Esophagus (tissue), 2 donors: ENCODE measurements at regions not wholly inside any gene's neighbourhood (a gene's known extent, or its start where the extent isn't known, plus 50 kb on each side); places are given as distances from the start of the nearest gene placed in this dataset.
"Not testable (repeated sequence)": the region's sequence is repeated elsewhere in the genome, so short reads cannot be mapped to it uniquely, and the experiment has no call there.

Experiments
- H3K27ac ChIP-seq, 2 donors: one replicate each; pipeline ENCODE4 v1.5.1; 2013; ENCODE audit warnings: low read depth in 2 of 2, mild to moderate bottlenecking in 2 of 2, inconsistent platforms in 1 of 2, low read length in 1 of 2, moderate library complexity in 1 of 2
- H3K27me3 ChIP-seq, 2 donors: one replicate each; pipeline ENCODE4 v1.6.1; 2013; ENCODE audit warnings: low read length in 2 of 2, control low read depth in 1 of 2, mild to moderate bottlenecking in 1 of 2; ENCODE audit not compliant: insufficient read depth in 2 of 2, control insufficient read depth in 1 of 2
- H3K36me3 ChIP-seq, 2 donors: one replicate each; pipeline ENCODE4 v1.6.1; 2013; ENCODE audit warnings: low read length in 1 of 2; ENCODE audit not compliant: control insufficient read depth in 2 of 2, insufficient read depth in 2 of 2
- H3K4me1 ChIP-seq, 2 donors: one replicate each; pipeline ENCODE4 v1.6.1; 2013; ENCODE audit warnings: low read length in 1 of 2; ENCODE audit not compliant: control insufficient read depth in 2 of 2, insufficient read depth in 2 of 2
- H3K4me3 ChIP-seq, 2 donors: one replicate each; pipeline ENCODE4 v1.5.1; 2013; ENCODE audit warnings: low read length in 2 of 2, mild to moderate bottlenecking in 2 of 2, low read depth in 1 of 2, moderate library complexity in 1 of 2
- H3K9me3 ChIP-seq, 2 donors: one replicate each; pipeline ENCODE4 v1.6.1; 2013; ENCODE audit warnings: mild to moderate bottlenecking in 2 of 2, low read depth in 1 of 2, low read length in 1 of 2, moderate library complexity in 1 of 2; ENCODE audit not compliant: control insufficient read depth in 2 of 2, insufficient read depth in 1 of 2
- WGBS, 2 donors: extraction: QIAGEN DNeasy Blood & Tissue Kit; methylation state at CpG; one replicate each; pipeline ENCODE4 v1.1.7; 2013; 5-methylcytosine and 5-hydroxymethylcytosine counted together
- donor health status: healthy with polysubstance abuse.
- donor health status: Bipolar disorder and iron deficiency.

GRCh38 chr3:15978801-15979200, 181.0 kb upstream of the ANKRD28 start:
- Histone ChIP-seq H3K9me3 (peaks cover 0 to 3% of the 10 kb centered on the region in 2 donors), H3K36me3 (no peaks in the 10 kb centered on the region), H3K27ac (no peak overlapping the region), H3K27me3 (no peaks in the 10 kb centered on the region), H3K4me3 (no peak overlapping the region), H3K4me1 (peaks cover 0 to 4% of the 10 kb centered on the region in 2 donors)
- 93% methylated on average over 2 of the region's 2 CpGs for WGBS, 2 donors

GRCh38 chr3:15979495-15979894, 181.7 kb upstream of the ANKRD28 start:
- no peak overlapping the region for H3K4me3 ChIP-seq
- 67 to 68% methylated on average over 2 of the region's 2 CpGs for WGBS, 2 donors
- H3K9me3 ChIP-seq = peaks cover 0 to 3% of the 10 kb centered on the region in 2 donors
- no peak overlapping the region for H3K27ac ChIP-seq
- H3K4me1 ChIP-seq = peaks cover 0 to 4% of the 10 kb centered on the region in 2 donors
- H3K27me3 ChIP-seq = no peaks in the 10 kb centered on the region
- no peaks in the 10 kb centered on the region for H3K36me3 ChIP-seq

- Histone ChIP-seq H3K4me1 (peaks cover 0 to 4% of the 10 kb centered on the region in 2 donors), H3K9me3 (peaks cover 0 to 3% of the 10 kb centered on the region in 2 donors), H3K36me3 (no peaks in the 10 kb centered on the region), H3K4me3 (no peak overlapping the region), H3K27me3 (no peaks in the 10 kb centered on the region), H3K27ac (no peak overlapping the region)
- 90 to 91% methylated on average over 3 of the region's 3 CpGs for WGBS, 2 donors
Observed at GRCh38 chr3:15979900-15980299, 182.1 kb upstream of the ANKRD28 start.

GRCh38 chr3:15982243-15982642, 184.5 kb upstream of the ANKRD28 start:
- no peak overlapping the region for H3K27ac ChIP-seq
- WGBS, 2 donors = 68 to 71% methylated on average over 1 of the region's 1 CpG
- no peaks in the 10 kb centered on the region for H3K27me3 ChIP-seq
- peaks cover 0 to 4% of the 10 kb centered on the region in 2 donors for H3K4me1 ChIP-seq
- no peaks in the 10 kb centered on the region for H3K36me3 ChIP-seq
- peaks cover 0 to 3% of the 10 kb centered on the region in 2 donors for H3K9me3 ChIP-seq
- no peak overlapping the region for H3K4me3 ChIP-seq

- 36 to 50% methylated on average over 10 of the region's 10 CpGs for WGBS, 2 donors
- H3K36me3 ChIP-seq = no peaks in the 10 kb centered on the region
- H3K27ac ChIP-seq = peak overlapping the region in 1 of 2 donors; percentile 27
- H3K4me1 ChIP-seq = peaks cover 0 to 4% of the 10 kb centered on the region in 2 donors
- no peak overlapping the region for H3K4me3 ChIP-seq
- H3K9me3 ChIP-seq = peaks cover 0 to 3% of the 10 kb centered on the region in 2 donors
- no peaks in the 10 kb centered on the region for H3K27me3 ChIP-seq
Observed at GRCh38 chr3:15982667-15983196, 185.0 kb upstream of the ANKRD28 start.

GRCh38 chr3:15983232-15983631, 185.5 kb upstream of the ANKRD28 start:
- Histone ChIP-seq H3K4me1 (peaks cover 0 to 4% of the 10 kb centered on the region in 2 donors), H3K36me3 (no peaks in the 10 kb centered on the region), H3K4me3 (no peak overlapping the region), H3K27me3 (no peaks in the 10 kb centered on the region), H3K9me3 (peaks cover 0 to 3% of the 10 kb centered on the region in 2 donors), H3K27ac (peak overlapping the region in 1 of 2 donors; percentile 44)
- 39 to 43% methylated on average over 2 of the region's 2 CpGs for WGBS, 2 donors

GRCh38 chr3:15983693-15984092, 185.9 kb upstream of the ANKRD28 start:
- H3K36me3 ChIP-seq = no peaks in the 10 kb centered on the region
- no peak overlapping the region for H3K27ac ChIP-seq
- H3K9me3 ChIP-seq = peaks cover 0 to 3% of the 10 kb centered on the region in 2 donors
- peaks cover 0 to 4% of the 10 kb centered on the region in 2 donors for H3K4me1 ChIP-seq
- WGBS, 2 donors = 72 to 76% methylated on average over 1 of the region's 1 CpG
- H3K27me3 ChIP-seq = no peaks in the 10 kb centered on the region
- no peak overlapping the region for H3K4me3 ChIP-seq

- WGBS, 2 donors = 71% methylated on average over 1 of the region's 1 CpG
- no peaks in the 10 kb centered on the region for H3K27me3 ChIP-seq
Observed at GRCh38 chr3:15989419-15989818, 185.1 kb upstream of the GALNT15 start.

GRCh38 chr3:15993660-15994059, 180.8 kb upstream of the GALNT15 start:
- not testable (repeated sequence) for H3K9me3 ChIP-seq
- WGBS, 2 donors = 87 to 93% methylated on average over 7 of the region's 7 CpGs

More at GRCh38 chr3:15989419-15989818, 185.1 kb upstream of the GALNT15 start:
- Histone ChIP-seq H3K4me3 (no peak overlapping the region), H3K9me3 (no peaks in the 10 kb centered on the region), H3K27ac (no peak overlapping the region), H3K4me1 (no peaks in the 10 kb centered on the region), H3K36me3 (no peaks in the 10 kb centered on the region)

GRCh38 chr3:15996496-15996895, 178.0 kb upstream of the GALNT15 start:
- H3K4me1 ChIP-seq, H3K4me3 ChIP-seq, H3K27me3 ChIP-seq, H3K36me3 ChIP-seq, H3K27ac ChIP-seq, H3K9me3 ChIP-seq: not testable (repeated sequence)
- 88 to 97% methylated on average over 14 to 17 of the region's 17 CpGs for WGBS, 2 donors

More at GRCh38 chr3:15993660-15994059, 180.8 kb upstream of the GALNT15 start:
- H3K4me1 ChIP-seq, H3K27ac ChIP-seq, H3K4me3 ChIP-seq, H3K27me3 ChIP-seq, H3K36me3 ChIP-seq: not testable (repeated sequence)
